GM21447 (cell line): ENCODE measurements at regions not wholly inside any gene's neighbourhood (a gene's known extent, or its start where the extent isn't known, plus 50 kb on each side); places are given as distances from the start of the nearest gene placed in this dataset.
"Not testable (repeated sequence)": the region's sequence is repeated elsewhere in the genome, so short reads cannot be mapped to it uniquely, and the experiment has no call there.

Source experiments
- ATAC-seq: cut with Tn5 transposase; IDR thresholded peaks from one replicate; pipeline ENCODE4 v1.9.1; 2021; ENCODE audit not compliant: unreplicated experiment

- peak; percentile 7 for ATAC-seq
Measured at GRCh38 chr4:123599061-123599919, 202.7 kb downstream of the SPRY1 start.

- ATAC-seq: peak; percentile 100
Measured at GRCh38 chr4:123599920-123600810, 203.6 kb downstream of the SPRY1 start.

GRCh38 chr4:123600987-123601904, 204.7 kb downstream of the SPRY1 start:
- ATAC-seq: no peak

GRCh38 chr4:123602007-123602406, 205.4 kb downstream of the SPRY1 start:
- no peak for ATAC-seq

- no peak for ATAC-seq
Measured at GRCh38 chr4:123603165-123603564, 206.6 kb downstream of the SPRY1 start.

- not testable (repeated sequence) for ATAC-seq
Measured at GRCh38 chr4:123605797-123606196, 209.2 kb downstream of the SPRY1 start.

GRCh38 chr4:123606336-123606735, 209.7 kb downstream of the SPRY1 start:
- ATAC-seq: no peak

- peak; percentile 86 for ATAC-seq
Measured at GRCh38 chr4:123606946-123607542, 210.4 kb downstream of the SPRY1 start.

GRCh38 chr4:123609829-123610228, 213.2 kb downstream of the SPRY1 start:
- no peak for ATAC-seq

- no peak for ATAC-seq
Measured at GRCh38 chr4:123613586-123614344, 217.2 kb downstream of the SPRY1 start.

- no peak for ATAC-seq
Measured at GRCh38 chr4:123615901-123616300, 219.3 kb downstream of the SPRY1 start.

- peak; percentile 72 for ATAC-seq
Measured at GRCh38 chr4:123616951-123617461, 220.4 kb downstream of the SPRY1 start.

GRCh38 chr4:123617791-123618190, 221.2 kb downstream of the SPRY1 start:
- ATAC-seq: no peak

- no peak for ATAC-seq
Measured at GRCh38 chr4:123618606-123619005, 222.0 kb downstream of the SPRY1 start.

- ATAC-seq: no peak
Measured at GRCh38 chr4:123619326-123619725, 222.7 kb downstream of the SPRY1 start.

GRCh38 chr4:123619895-123620294, 223.3 kb downstream of the SPRY1 start:
- ATAC-seq: no peak

- ATAC-seq: no peak
Measured at GRCh38 chr4:123621072-123621705, 224.6 kb downstream of the SPRY1 start.

GRCh38 chr4:123622572-123622971, 226.0 kb downstream of the SPRY1 start:
- no peak for ATAC-seq

GRCh38 chr4:123623611-123624010, 227.0 kb downstream of the SPRY1 start:
- ATAC-seq: no peak
